ENCODE measurements at regions not wholly inside any gene's neighbourhood (a gene's known extent, or its start where the extent isn't known, plus 50 kb on each side); places are given as distances from the start of the nearest gene placed in this dataset.
"Not testable (repeated sequence)": the region's sequence is repeated elsewhere in the genome, so short reads cannot be mapped to it uniquely, and the experiment has no call there.

- Mint-ChIP-seq H3K4me3 (no peak overlapping the region), H3K36me3 (no peaks in the 10 kb centered on the region), H3K4me1 (no peaks in the 10 kb centered on the region), H3K9me3 (peaks cover 5% of the 10 kb centered on the region), H3K27ac (no peak overlapping the region), H3K27me3 (ENCODE audit: low read depth) (peaks cover 68% of the 10 kb centered on the region)
- DNase-seq (ENCODE audit: low spot score in 2 of 2, unreplicated experiment in 2 of 2), result no peak
- TF ChIP-seq CTCF (IDR thresholded peaks at IDR 0.05; ENCODE audit: unreplicated experiment), result no peak
These were observed 411.8 kb upstream of the ASIC2 start for GRCh38 chr17:33704856-33705255.

DNA sequence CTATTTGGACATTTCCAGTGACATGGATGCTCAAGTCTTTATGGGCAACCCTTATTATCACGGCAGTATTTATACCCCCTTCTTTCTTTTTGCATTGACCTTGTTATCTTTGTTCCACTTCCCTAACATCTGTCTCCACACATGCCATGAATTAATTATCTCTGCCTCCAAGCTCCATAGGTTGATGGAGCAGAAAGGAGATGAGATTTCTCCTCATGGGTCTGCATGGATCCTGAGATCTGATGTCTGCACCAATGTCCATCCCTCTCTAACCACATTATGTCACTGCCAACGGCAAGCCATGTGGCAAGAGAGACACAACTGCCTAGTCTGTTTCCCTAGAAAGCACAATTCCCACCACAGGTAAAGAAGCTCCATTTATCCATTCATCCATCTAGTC lies 416.8 kb upstream of the ASIC2 start:
- Mint-ChIP-seq H3K4me1 (no peaks in the 10 kb centered on the region), H3K27me3 (ENCODE audit: low read depth) (peaks cover 60% of the 10 kb centered on the region), H3K9me3 (peaks cover 5% of the 10 kb centered on the region), H3K4me3 (no peak overlapping the region), H3K36me3 (no peaks in the 10 kb centered on the region), H3K27ac (no peak overlapping the region)
- TF ChIP-seq CTCF (IDR thresholded peaks at IDR 0.05; ENCODE audit: unreplicated experiment), result no peak
- DNase-seq (ENCODE audit: low spot score in 2 of 2, unreplicated experiment in 2 of 2), result no peak

DNA sequence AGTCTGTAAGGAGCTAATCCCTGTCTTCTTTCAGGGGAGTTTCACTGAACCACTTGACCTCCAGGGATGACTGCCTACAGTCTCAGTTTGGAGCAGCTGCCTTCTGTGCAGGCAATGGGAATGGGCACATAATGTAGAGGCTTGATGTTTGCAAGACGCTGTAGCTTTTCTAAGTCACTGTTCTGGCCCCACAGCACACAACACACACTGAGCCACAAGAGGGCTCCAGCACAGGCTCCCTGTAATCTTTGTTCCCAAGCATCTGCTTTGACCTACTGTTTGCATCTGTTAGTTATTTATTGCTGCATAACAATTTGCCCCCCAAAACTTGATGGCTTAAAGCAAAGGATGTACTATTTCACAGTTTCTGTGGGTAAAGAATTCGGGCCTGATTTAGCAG lies 419.0 kb upstream of the ASIC2 start:
- no peaks in the 10 kb centered on the region for H3K36me3 Mint-ChIP-seq
- no peaks in the 10 kb centered on the region for H3K9me3 Mint-ChIP-seq
- no peak for DNase-seq (ENCODE audit: low spot score in 2 of 2, unreplicated experiment in 2 of 2)
- no peak overlapping the region for H3K4me3 Mint-ChIP-seq
- H3K4me1 Mint-ChIP-seq, result no peaks in the 10 kb centered on the region
- TF ChIP-seq CTCF (IDR thresholded peaks at IDR 0.05; ENCODE audit: unreplicated experiment), result no peak
- no peak overlapping the region for H3K27ac Mint-ChIP-seq
- peaks cover 72% of the 10 kb centered on the region for H3K27me3 Mint-ChIP-seq (ENCODE audit: low read depth)

GRCh38 chr17:33716957-33717356 lies 423.9 kb upstream of the ASIC2 start:
- no peaks in the 10 kb centered on the region for H3K4me1 Mint-ChIP-seq
- no peak for DNase-seq (ENCODE audit: low spot score in 2 of 2, unreplicated experiment in 2 of 2)
- H3K36me3 Mint-ChIP-seq, result no peaks in the 10 kb centered on the region
- H3K27me3 Mint-ChIP-seq (ENCODE audit: low read depth), result peaks cover 74% of the 10 kb centered on the region
- H3K9me3 Mint-ChIP-seq, result no peaks in the 10 kb centered on the region
- no peak for TF ChIP-seq CTCF (IDR thresholded peaks at IDR 0.05; ENCODE audit: unreplicated experiment)
- H3K27ac Mint-ChIP-seq, result no peak overlapping the region
- no peak overlapping the region for H3K4me3 Mint-ChIP-seq

- H3K4me1 Mint-ChIP-seq; H3K36me3 Mint-ChIP-seq; H3K9me3 Mint-ChIP-seq; H3K27ac Mint-ChIP-seq; H3K4me3 Mint-ChIP-seq; DNase-seq (ENCODE audit: low spot score in 2 of 2, unreplicated experiment in 2 of 2): not testable (repeated sequence)
- H3K27me3 Mint-ChIP-seq (ENCODE audit: low read depth), result peaks cover 90% of the 10 kb centered on the region
These were observed 430.6 kb upstream of the ASIC2 start for GRCh38 chr17:33723736-33724135.

GRCh38 chr17:33725675-33726271 lies 432.7 kb upstream of the ASIC2 start:
- Mint-ChIP-seq H3K4me3 (no peak overlapping the region), H3K4me1 (peaks cover 6% of the 10 kb centered on the region), H3K36me3 (no peaks in the 10 kb centered on the region), H3K27ac (no peak overlapping the region), H3K9me3 (no peaks in the 10 kb centered on the region), H3K27me3 (ENCODE audit: low read depth) (peaks cover 88% of the 10 kb centered on the region)
- DNase-seq (ENCODE audit: low spot score in 2 of 2, unreplicated experiment in 2 of 2), result peak in 1 of 2 experiments; percentile 60
- TF ChIP-seq CTCF (IDR thresholded peaks at IDR 0.05; ENCODE audit: unreplicated experiment), result peak; percentile 62

All from mesothelial cell of epicardium (in vitro differentiated cells).